HG02759 (cell line): ENCODE measurements at regions not wholly inside any gene's neighbourhood (a gene's known extent, or its start where the extent isn't known, plus 50 kb on each side); places are given as distances from the start of the nearest gene placed in this dataset.
"Not testable (repeated sequence)": the region's sequence is repeated elsewhere in the genome, so short reads cannot be mapped to it uniquely, and the experiment has no call there.

Experiments
- ATAC-seq: cut with Tn5 transposase; IDR thresholded peaks from one replicate; pipeline ENCODE4 v1.9.1; 2021; ENCODE audit warnings: mild to moderate bottlenecking, moderate library complexity; ENCODE audit not compliant: unreplicated experiment

- no peak for ATAC-seq
Observed at GRCh38 chr10:2812631-2813030, 254.7 kb upstream of the PFKP start.

GRCh38 chr10:2800178-2800577 lies 267.2 kb upstream of the PFKP start:
- ATAC-seq: no peak

GRCh38 chr10:2798336-2799022 lies 268.9 kb upstream of the PFKP start:
- no peak for ATAC-seq

GRCh38 chr10:2791774-2792443 lies 275.4 kb upstream of the PFKP start:
- peak; percentile 86 for ATAC-seq

- no peak for ATAC-seq
Observed at GRCh38 chr10:2790396-2791188, 276.8 kb upstream of the PFKP start.

- ATAC-seq: no peak
Observed at GRCh38 chr10:2786251-2786650, 281.1 kb upstream of the PFKP start.

GRCh38 chr10:2784766-2785165 lies 282.6 kb upstream of the PFKP start:
- ATAC-seq: no peak

GRCh38 chr10:2782950-2783349 lies 284.4 kb upstream of the PFKP start:
- no peak for ATAC-seq

- ATAC-seq: no peak
Observed at GRCh38 chr10:2782265-2782664, 285.1 kb upstream of the PFKP start.

GRCh38 chr10:2777666-2778355 lies 289.5 kb upstream of the PFKP start:
- ATAC-seq: no peak

- no peak for ATAC-seq
Observed at GRCh38 chr10:2772816-2773631, 294.3 kb upstream of the PFKP start.

GRCh38 chr10:2772135-2772534 lies 295.2 kb upstream of the PFKP start:
- no peak for ATAC-seq

- not testable (repeated sequence) for ATAC-seq
Observed at GRCh38 chr10:2767293-2767692, 300.1 kb upstream of the PFKP start.

- no peak for ATAC-seq
Observed at GRCh38 chr10:2761971-2762370, 305.4 kb upstream of the PFKP start.

GRCh38 chr10:2761311-2761710 lies 306.0 kb upstream of the PFKP start:
- no peak for ATAC-seq

- ATAC-seq: no peak
Observed at GRCh38 chr10:2760736-2761135, 306.6 kb upstream of the PFKP start.

- no peak for ATAC-seq
Observed at GRCh38 chr10:2759233-2759632, 308.1 kb upstream of the PFKP start.

- no peak for ATAC-seq
Observed at GRCh38 chr10:2754943-2755342, 312.4 kb upstream of the PFKP start.

- ATAC-seq: no peak
Observed at GRCh38 chr10:2748287-2748686, 319.1 kb upstream of the PFKP start.

GRCh38 chr10:2746638-2747037 lies 320.7 kb upstream of the PFKP start:
- no peak for ATAC-seq
